NAMALWA (cell line): ENCODE measurements at regions not wholly inside any gene's neighbourhood (a gene's known extent, or its start where the extent isn't known, plus 50 kb on each side); places are given as distances from the start of the nearest gene placed in this dataset.

ENCODE experiments used
- DNase-seq: peaks from one replicate; pipeline ENCODE4 v3.0.0-alpha.2; 2015; ENCODE audit warnings: low spot score

- no peak for DNase-seq
Observed at GRCh38 chr4:138689187-138689586, 326.4 kb upstream of the NOCT start.

- no peak for DNase-seq
Observed at GRCh38 chr4:138688408-138689085, 327.0 kb upstream of the NOCT start.

- DNase-seq = no peak
Observed at GRCh38 chr4:138686106-138686835, 329.3 kb upstream of the NOCT start.

GRCh38 chr4:138685316-138685715 is 330.3 kb upstream of the NOCT start:
- no peak for DNase-seq

- peak; percentile 83 for DNase-seq
Observed at GRCh38 chr4:138680989-138681604, 334.5 kb upstream of the NOCT start.

- no peak for DNase-seq
Observed at GRCh38 chr4:138680256-138680655, 335.3 kb upstream of the NOCT start.

GRCh38 chr4:138678985-138679746 is 336.4 kb upstream of the NOCT start:
- no peak for DNase-seq

GRCh38 chr4:138677748-138678147 is 337.8 kb upstream of the NOCT start:
- DNase-seq = no peak

GRCh38 chr4:138677212-138677611 is 338.4 kb upstream of the NOCT start:
- no peak for DNase-seq

- no peak for DNase-seq
Observed at GRCh38 chr4:138675685-138676084, 339.9 kb upstream of the NOCT start.

GRCh38 chr4:138674209-138674608 is 341.4 kb upstream of the NOCT start:
- DNase-seq = no peak

GRCh38 chr4:138673053-138673452 is 342.5 kb upstream of the NOCT start:
- DNase-seq = no peak

- DNase-seq = no peak
Observed at GRCh38 chr4:138672393-138672976, 343.1 kb upstream of the NOCT start.

GRCh38 chr4:138671606-138672084 is 343.9 kb upstream of the NOCT start:
- DNase-seq = no peak

- DNase-seq = no peak
Observed at GRCh38 chr4:138671106-138671505, 344.5 kb upstream of the NOCT start.

GRCh38 chr4:138670681-138671080 is 344.9 kb upstream of the NOCT start:
- DNase-seq = no peak

- DNase-seq = no peak
Observed at GRCh38 chr4:138669479-138670315, 345.9 kb upstream of the NOCT start.

GRCh38 chr4:138668309-138668708 is 347.3 kb upstream of the NOCT start:
- no peak for DNase-seq

- no peak for DNase-seq
Observed at GRCh38 chr4:138666366-138666765, 349.2 kb upstream of the NOCT start.

- no peak for DNase-seq
Observed at GRCh38 chr4:138665851-138666250, 349.7 kb upstream of the NOCT start.

GRCh38 chr4:138663883-138664282 is 351.7 kb upstream of the NOCT start:
- no peak for DNase-seq
